22Rv1 (cell line): ENCODE measurements at regions not wholly inside any gene's neighbourhood (a gene's known extent, or its start where the extent isn't known, plus 50 kb on each side); places are given as distances from the start of the nearest gene placed in this dataset.

Experiments used
- ZFX ChIP-seq: fragments of 450-650 bp; IDR thresholded peaks from 2 replicates; pipeline ENCODE4 v1.6.1; 2017; ENCODE audit warnings: antibody characterized with exemption, borderline replicate concordance
- TF ChIP-seq, protein P1 (sequence below): fragments of 450-650 bp; IDR thresholded peaks from 2 replicates; pipeline ENCODE4 v1.5.1; 2017; ENCODE audit warnings: mild to moderate bottlenecking

DNA sequence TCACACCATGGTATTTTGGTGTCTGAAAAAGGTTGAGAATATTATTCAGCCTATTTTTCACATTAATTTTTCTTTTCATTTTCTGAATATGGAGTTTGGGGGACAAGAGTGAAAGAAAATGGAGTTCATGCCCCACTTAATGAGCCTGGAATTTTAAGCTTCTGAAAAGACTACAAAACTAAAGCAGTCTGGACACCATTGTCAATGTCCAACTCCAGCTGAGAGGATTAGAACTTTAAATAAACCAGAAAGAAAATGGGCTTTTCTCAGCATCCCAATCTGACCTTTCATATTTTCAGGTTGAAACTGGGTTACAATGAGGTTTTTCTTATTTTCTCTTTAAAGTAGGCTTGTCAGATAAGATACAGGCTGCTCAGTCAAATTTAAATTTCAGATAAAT lies 207.7 kb downstream of the SLC6A15 start:
- TF ChIP-seq, protein P1, sequence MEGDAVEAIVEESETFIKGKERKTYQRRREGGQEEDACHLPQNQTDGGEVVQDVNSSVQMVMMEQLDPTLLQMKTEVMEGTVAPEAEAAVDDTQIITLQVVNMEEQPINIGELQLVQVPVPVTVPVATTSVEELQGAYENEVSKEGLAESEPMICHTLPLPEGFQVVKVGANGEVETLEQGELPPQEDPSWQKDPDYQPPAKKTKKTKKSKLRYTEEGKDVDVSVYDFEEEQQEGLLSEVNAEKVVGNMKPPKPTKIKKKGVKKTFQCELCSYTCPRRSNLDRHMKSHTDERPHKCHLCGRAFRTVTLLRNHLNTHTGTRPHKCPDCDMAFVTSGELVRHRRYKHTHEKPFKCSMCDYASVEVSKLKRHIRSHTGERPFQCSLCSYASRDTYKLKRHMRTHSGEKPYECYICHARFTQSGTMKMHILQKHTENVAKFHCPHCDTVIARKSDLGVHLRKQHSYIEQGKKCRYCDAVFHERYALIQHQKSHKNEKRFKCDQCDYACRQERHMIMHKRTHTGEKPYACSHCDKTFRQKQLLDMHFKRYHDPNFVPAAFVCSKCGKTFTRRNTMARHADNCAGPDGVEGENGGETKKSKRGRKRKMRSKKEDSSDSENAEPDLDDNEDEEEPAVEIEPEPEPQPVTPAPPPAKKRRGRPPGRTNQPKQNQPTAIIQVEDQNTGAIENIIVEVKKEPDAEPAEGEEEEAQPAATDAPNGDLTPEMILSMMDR: no peak
- no peak for TF ChIP-seq ZFX
